Gastroesophageal sphincter (tissue), 3 donors: ENCODE measurements at regions not wholly inside any gene's neighbourhood (a gene's known extent, or its start where the extent isn't known, plus 50 kb on each side); places are given as distances from the start of the nearest gene placed in this dataset.

Experiments used
- CTCF ChIP-seq, 4 experiments: fragments of 200-600 bp in 2 of 4; fragments of 450-650 bp in 2 of 4; sonication (generic) in 1 of 4; IDR thresholded peaks; one replicate each; pipeline ENCODE4 v1.5.1; 2017 to 2019; ENCODE audit warnings: antibody characterized with exemption in 4 of 4, mild to moderate bottlenecking in 2 of 4, moderate library complexity in 2 of 4
- POLR2AphosphoS5 ChIP-seq: sonication (generic); formaldehyde crosslinking; IDR thresholded peaks from one replicate; pipeline ENCODE4 v1.6.1; 2017; ENCODE audit warnings: antibody characterized with exemption

GRCh38 chr12:131229426-131230339, 276.0 kb downstream of the ADGRD1 start:
- TF ChIP-seq POLR2AphosphoS5 (no peak), CTCF (IDR thresholded peaks at IDR 0.05) (no peak)
